ENCODE measurements at regions not wholly inside any gene's neighbourhood (a gene's known extent, or its start where the extent isn't known, plus 50 kb on each side); places are given as distances from the start of the nearest gene placed in this dataset.

- TF ChIP-seq POLR2A (IDR thresholded peaks at IDR 0.05) (no peak), CTCF (IDR thresholded peaks at IDR 0.05) (no peak), EP300 (IDR thresholded peaks at IDR 0.05) (no peak)
Observed at GRCh38 chr12:69045430-69045829, 112.5 kb upstream of the CPM start.

All from ovary (tissue), 3 donors.